ENCODE measurements at regions not wholly inside any gene's neighbourhood (a gene's known extent, or its start where the extent isn't known, plus 50 kb on each side); places are given as distances from the start of the nearest gene placed in this dataset.

DNA sequence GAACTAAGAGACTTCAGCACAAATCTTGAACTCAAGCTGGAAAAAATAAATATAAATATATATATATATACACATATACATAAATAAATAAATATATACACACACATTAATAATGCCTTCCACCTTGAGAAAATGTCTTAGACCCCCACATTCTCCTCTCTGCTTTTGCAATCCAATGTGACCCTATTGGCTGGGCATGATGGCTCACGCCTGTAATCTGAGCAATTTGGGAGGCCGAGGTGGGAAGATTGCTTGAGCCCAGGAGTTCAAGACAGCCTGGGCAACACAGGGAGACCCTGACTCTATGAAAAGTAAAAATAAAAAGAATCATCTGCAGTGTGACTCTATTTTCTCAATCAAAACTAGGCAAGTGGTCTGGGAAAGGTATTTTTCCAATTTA is 424.1 kb upstream of the NFE2L3 start:
- no peak for TF ChIP-seq CTCF (IDR thresholded peaks at IDR 0.05; ENCODE audit: extremely low read depth in 1 of 2, insufficient read depth in 1 of 2, low read depth in 1 of 2, low read length in 2 of 2)
- no peak for TF ChIP-seq MAX (IDR thresholded peaks at IDR 0.05; ENCODE audit: insufficient read depth, insufficient read length)
- no peak for TF ChIP-seq MYC (IDR thresholded peaks at IDR 0.05; ENCODE audit: low read depth, low read length)
- TF ChIP-seq EZH2 (IDR thresholded peaks at IDR 0.05; ENCODE audit: borderline replicate concordance, low read depth, low read length, severe bottlenecking), result no peak
